HCT116 (cell line): ENCODE measurements at regions not wholly inside any gene's neighbourhood (a gene's known extent, or its start where the extent isn't known, plus 50 kb on each side); places are given as distances from the start of the nearest gene placed in this dataset.

Source experiments
- ATAC-seq: fragments of 200-7000 bp; cut with Tn5 transposase; 2 replicates; pipeline ENCODE4 v1.9.1; 2020; ENCODE audit warnings: mild to moderate bottlenecking, moderate library complexity
- BruUV-seq: library from RNA; stranded (reverse); fragments of 400-500 nt; replicated peaks from 2 replicates; lab custom pipeline; 2021; lab: Mats Ljungman, UMichigan
- CTCF ChIA-PET: fragments of 300-600 bp; sonication (Branson Sonifier 250); formaldehyde crosslinking; loops from one replicate; lab custom pipeline; 2021; ENCODE audit warnings: antibody characterized with exemption; lab: Charles Lee
- POLR2A ChIA-PET: fragments of 300-600, 350-600 bp; sonication (Branson Sonifier 250); formaldehyde crosslinking; loops from one replicate; lab custom pipeline; 2021; ENCODE audit warnings: antibody characterized with exemption; lab: Charles Lee
- RAD21 ChIA-PET, 2 experiments: fragments of 300-600 bp; sonication (Branson Sonifier 250); formaldehyde crosslinking; loops; one replicate each; lab custom pipeline; 2023; ENCODE audit warnings: low total read pairs in 2 of 2; ENCODE audit not compliant: uncharacterized antibody in 2 of 2, unreplicated experiment in 2 of 2, low non-redundant PET in 1 of 2; lab: Charles Lee
- DNase-seq: peaks from one replicate; pipeline ENCODE4 v3.0.0-alpha.2; 2010; ENCODE audit warnings: low read depth, low spot score
- H2AFZ ChIP-seq: fragments of 200-600 bp; shearing (Covaris generic), sonication (generic); 2 replicates; pipeline ENCODE4 v1.6.1; 2017; ENCODE audit warnings: low read depth, mixed run types, mixed read lengths, antibody characterized with exemption, low read length; ENCODE audit not compliant: poor library complexity, severe bottlenecking
- H3K27ac ChIP-seq: 2 replicates; pipeline ENCODE4 v1.5.1; 2012; ENCODE audit warnings: low read depth, low read length
- H3K27me3 ChIP-seq: fragments of 200-600 bp; sonication (generic); 2 replicates; pipeline ENCODE4 v1.6.1; 2016; ENCODE audit warnings: mixed run types, low read length, mixed read lengths; ENCODE audit not compliant: insufficient read depth
- H3K36me3 ChIP-seq, 2 experiments: fragments of 200-500 bp in 1 of 2; fragments of 200-600 bp in 1 of 2; sonication (Bioruptor generic) in 1 of 2; sonication (generic) in 1 of 2; 2 replicates each; pipeline versions ENCODE4 v1.5.1 to v1.6.1; 2014 to 2016; ENCODE audit warnings: low read length in 2 of 2, inconsistent platforms in 1 of 2, mixed read lengths in 1 of 2, mixed run types in 1 of 2; ENCODE audit not compliant: insufficient read depth in 2 of 2, control insufficient read depth in 1 of 2
- H3K4me1 ChIP-seq, 2 experiments: fragments of 200-600 bp in 1 of 2; sonication (generic) in 1 of 2; 2 replicates each; pipeline versions ENCODE4 v1.5.1 to v1.6.1; 2012 to 2017; ENCODE audit warnings: low read length in 2 of 2, inconsistent platforms in 1 of 2, mild to moderate bottlenecking in 1 of 2, mixed read lengths in 1 of 2, mixed run types in 1 of 2, moderate library complexity in 1 of 2; ENCODE audit not compliant: insufficient read depth in 2 of 2, control insufficient read depth in 1 of 2
- H3K4me2 ChIP-seq: fragments of 200-600 bp; sonication (generic); 2 replicates; pipeline ENCODE4 v1.6.1; 2017; ENCODE audit warnings: mixed run types, low read length, mixed read lengths
- H3K4me3 ChIP-seq, 2 experiments: fragments of 200-600 bp in 1 of 2; sonication (generic) in 1 of 2; replicated peaks in 1 of 2; 2 replicates each; pipeline ENCODE4 v1.5.1; 2011 to 2016; ENCODE audit warnings: low read length in 2 of 2, control low read depth in 1 of 2, low read depth in 1 of 2, mild to moderate bottlenecking in 1 of 2, mixed read lengths in 1 of 2, mixed run types in 1 of 2
- H3K79me2 ChIP-seq: fragments of 200-600 bp; sonication (generic); 2 replicates; pipeline ENCODE4 v1.6.1; 2017; ENCODE audit warnings: mild to moderate bottlenecking, mixed run types, low read length, moderate library complexity, mixed read lengths; ENCODE audit not compliant: insufficient read depth
- H3K9ac ChIP-seq: fragments of 200-600 bp; sonication (generic); 2 replicates; pipeline ENCODE4 v1.6.1; 2016; ENCODE audit warnings: low read length, mixed read lengths
- H3K9me2 ChIP-seq: fragments of 200-600 bp; sonication (generic), shearing (Covaris generic); 2 replicates; pipeline ENCODE4 v1.6.1; 2017; ENCODE audit warnings: mixed run types, mild to moderate bottlenecking, moderate library complexity; ENCODE audit not compliant: insufficient read depth
- H3K9me3 ChIP-seq, 2 experiments: fragments of 200-500 bp in 1 of 2; fragments of 200-600 bp in 1 of 2; sonication (Bioruptor generic) in 1 of 2; sonication (generic) in 1 of 2; 2 replicates each; pipeline ENCODE4 v1.6.1; 2014 to 2017; ENCODE audit warnings: low read length in 2 of 2, mixed read lengths in 2 of 2, inconsistent platforms in 1 of 2, low read depth in 1 of 2, mild to moderate bottlenecking in 1 of 2, mixed run types in 1 of 2, moderate library complexity in 1 of 2; ENCODE audit not compliant: control insufficient read depth in 1 of 2, insufficient read depth in 1 of 2
- H4K20me1 ChIP-seq: fragments of 200-600 bp; sonication (generic), shearing (Covaris generic); 2 replicates; pipeline ENCODE4 v1.6.1; 2017; ENCODE audit warnings: mixed run types, mild to moderate bottlenecking, moderate library complexity; ENCODE audit not compliant: insufficient read depth
- CBX3 ChIP-seq: IDR thresholded peaks from 2 replicates; pipeline ENCODE4 v1.6.1; 2012; ENCODE audit warnings: low read depth
- EZH2 ChIP-seq: fragments of 200-600 bp; sonication (generic); IDR thresholded peaks from 2 replicates; pipeline ENCODE4 v1.6.1; 2017; ENCODE audit warnings: antibody characterized with exemption, mixed run types
- EZH2phosphoT487 ChIP-seq: fragments of 200-600 bp; IDR thresholded peaks from 2 replicates; pipeline ENCODE4 v1.6.1; 2018; ENCODE audit warnings: antibody characterized with exemption, borderline replicate concordance
- FOSL1 ChIP-seq: IDR thresholded peaks from 2 replicates; pipeline ENCODE4 v1.6.1; 2012; ENCODE audit warnings: low read depth
- TCF7L2 ChIP-seq: IDR thresholded peaks from 2 replicates; pipeline ENCODE4 v1.7.0; 2011; ENCODE audit warnings: borderline replicate concordance, inconsistent platforms; ENCODE audit not compliant: insufficient read depth, insufficient read length; ENCODE audit errors: extremely low read depth
- ZBTB33 ChIP-seq: IDR thresholded peaks from 2 replicates; pipeline ENCODE4 v1.6.1; 2011; ENCODE audit warnings: mild to moderate bottlenecking, low read length, moderate library complexity; ENCODE audit not compliant: insufficient replicate concordance; ENCODE audit errors: extremely low read depth
- intact Hi-C: fragments of 100-400 bp; cut with micrococcal nuclease; formaldehyde crosslinking; loops from 2 replicates; pipeline ENCODE4 v1.10.0; 2022
- TF ChIP-seq, protein P1 (sequence below), 3 experiments: fragments of 200-600 bp in 1 of 3; sonication (generic) in 1 of 3; IDR thresholded peaks in 2 of 3; conservative IDR thresholded peaks in 1 of 3; 2 replicates each; pipeline ENCODE4 v1.5.1; 2012 to 2017; ENCODE audit warnings: low read depth in 2 of 3, low read length in 2 of 3, antibody characterized with exemption in 1 of 3, borderline replicate concordance in 1 of 3, control low read depth in 1 of 3, mild to moderate bottlenecking in 1 of 3, mixed read lengths in 1 of 3, mixed run types in 1 of 3, moderate library complexity in 1 of 3; ENCODE audit not compliant: insufficient read depth in 1 of 3

DNA sequence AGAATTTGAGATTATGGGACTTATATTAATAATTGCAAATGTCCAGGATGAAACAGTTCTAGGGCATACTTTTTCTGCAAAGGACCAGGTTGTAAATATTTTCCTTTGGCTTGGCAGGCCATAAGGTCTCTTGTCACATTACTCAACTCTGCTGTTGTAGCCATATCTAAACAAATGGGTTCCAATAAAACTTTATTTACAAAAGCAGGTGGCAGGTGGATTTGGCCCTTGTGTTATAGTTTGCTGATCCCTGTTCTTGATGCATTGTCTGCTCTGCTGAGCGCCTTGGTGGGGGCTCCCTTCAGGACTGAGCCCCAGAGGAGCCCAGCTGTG lies 258.5 kb downstream of the FOXD2 start:
- H3K4me1 ChIP-seq, result peaks cover 0 to 12% of the 10 kb centered on the region in 2 experiments; a peak in 2 of 4 replicates
- no peaks in the 10 kb centered on the region for H4K20me1 ChIP-seq
- no peak for ATAC-seq
- H3K27me3 ChIP-seq, result no peaks in the 10 kb centered on the region
- DNase-seq, result no peak
- no peak overlapping the region for H2AFZ ChIP-seq
- no peaks in the 10 kb centered on the region for H3K79me2 ChIP-seq
- POLR2A ChIA-PET, result interaction anchor here (1.6 kb wide), 1 partner anchor 8 kb away, joined by 3 read pairs; no protein-coding TSS in a partner anchor
- intact Hi-C loops, result no loop called here
- H3K9me2 ChIP-seq, result no peaks in the 10 kb centered on the region
- H3K27ac ChIP-seq, result no peak overlapping the region
- CTCF ChIA-PET, result no interaction called here
- RAD21 ChIA-PET, result no interaction called here
- no TSS peak for BruUV-seq
- H3K9ac ChIP-seq, result no peak overlapping the region
- no peak overlapping the region for H3K4me2 ChIP-seq
- TF ChIP-seq EZH2phosphoT487 (no peak), TCF7L2 (no peak), CBX3 (no peak), FOSL1 (no peak), ZBTB33 (no peak), EZH2 (no peak)
- TF ChIP-seq, protein P1, sequence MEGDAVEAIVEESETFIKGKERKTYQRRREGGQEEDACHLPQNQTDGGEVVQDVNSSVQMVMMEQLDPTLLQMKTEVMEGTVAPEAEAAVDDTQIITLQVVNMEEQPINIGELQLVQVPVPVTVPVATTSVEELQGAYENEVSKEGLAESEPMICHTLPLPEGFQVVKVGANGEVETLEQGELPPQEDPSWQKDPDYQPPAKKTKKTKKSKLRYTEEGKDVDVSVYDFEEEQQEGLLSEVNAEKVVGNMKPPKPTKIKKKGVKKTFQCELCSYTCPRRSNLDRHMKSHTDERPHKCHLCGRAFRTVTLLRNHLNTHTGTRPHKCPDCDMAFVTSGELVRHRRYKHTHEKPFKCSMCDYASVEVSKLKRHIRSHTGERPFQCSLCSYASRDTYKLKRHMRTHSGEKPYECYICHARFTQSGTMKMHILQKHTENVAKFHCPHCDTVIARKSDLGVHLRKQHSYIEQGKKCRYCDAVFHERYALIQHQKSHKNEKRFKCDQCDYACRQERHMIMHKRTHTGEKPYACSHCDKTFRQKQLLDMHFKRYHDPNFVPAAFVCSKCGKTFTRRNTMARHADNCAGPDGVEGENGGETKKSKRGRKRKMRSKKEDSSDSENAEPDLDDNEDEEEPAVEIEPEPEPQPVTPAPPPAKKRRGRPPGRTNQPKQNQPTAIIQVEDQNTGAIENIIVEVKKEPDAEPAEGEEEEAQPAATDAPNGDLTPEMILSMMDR (IDR thresholded peaks at IDR 0.05 in 2 of 3, conservative IDR thresholded peaks at IDR 0.05 in 1 of 3; ENCODE audit: borderline replicate concordance in 1 of 3, insufficient read depth in 1 of 3, low read depth in 2 of 3, low read length in 2 of 3), result no peak
- TF ChIP-seq, all 23 proteins: peak for 0
- no peaks in the 10 kb centered on the region for H3K9me3 ChIP-seq
- H3K4me3 ChIP-seq, result no peak overlapping the region
- H3K36me3 ChIP-seq, result no peaks in the 10 kb centered on the region
